CD4-positive, alpha-beta T cell treated with Interleukin-1 beta for 1 hour (primary cell): ENCODE measurements at regions not wholly inside any gene's neighbourhood (a gene's known extent, or its start where the extent isn't known, plus 50 kb on each side); places are given as distances from the start of the nearest gene placed in this dataset.

Experiments used
- DNase-seq, 2 donors: peaks; one replicate each; pipeline ENCODE4 v3.0.0-alpha.2; 2020 to 2022

- DNase-seq = no peak
Measured at GRCh38 chr16:8258523-8258922, 331.8 kb downstream of the TMEM114 start.

GRCh38 chr16:8257561-8257960 is 332.8 kb downstream of the TMEM114 start:
- DNase-seq = no peak

- no peak for DNase-seq
Measured at GRCh38 chr16:8254405-8254804, 335.9 kb downstream of the TMEM114 start.

- DNase-seq = no peak
Measured at GRCh38 chr16:8253718-8254117, 336.6 kb downstream of the TMEM114 start.

GRCh38 chr16:8251727-8252126 is 338.6 kb downstream of the TMEM114 start:
- no peak for DNase-seq

- DNase-seq = no peak
Measured at GRCh38 chr16:8251298-8251697, 339.0 kb downstream of the TMEM114 start.

GRCh38 chr16:8247993-8248392 is 342.3 kb downstream of the TMEM114 start:
- no peak for DNase-seq

- DNase-seq = no peak
Measured at GRCh38 chr16:8243981-8244380, 346.3 kb downstream of the TMEM114 start.

- no peak for DNase-seq
Measured at GRCh38 chr16:8241408-8241807, 348.9 kb downstream of the TMEM114 start.

- DNase-seq = no peak
Measured at GRCh38 chr16:8239443-8239842, 350.9 kb downstream of the TMEM114 start.

- DNase-seq = no peak
Measured at GRCh38 chr16:8237452-8237851, 352.9 kb downstream of the TMEM114 start.

GRCh38 chr16:8236816-8237215 is 353.5 kb downstream of the TMEM114 start:
- DNase-seq = no peak

GRCh38 chr16:8230497-8230896 is 359.8 kb downstream of the TMEM114 start:
- DNase-seq = no peak

GRCh38 chr16:8229011-8229520 is 361.2 kb downstream of the TMEM114 start:
- DNase-seq = no peak

GRCh38 chr16:8217201-8217600 is 373.1 kb downstream of the TMEM114 start:
- DNase-seq = no peak

- DNase-seq = no peak
Measured at GRCh38 chr16:8204769-8205168, 385.5 kb downstream of the TMEM114 start.

- no peak for DNase-seq
Measured at GRCh38 chr16:8204096-8204495, 386.2 kb downstream of the TMEM114 start.

GRCh38 chr16:8203101-8203500 is 387.2 kb downstream of the TMEM114 start:
- no peak for DNase-seq

GRCh38 chr16:8200839-8201238 is 389.5 kb downstream of the TMEM114 start:
- DNase-seq = no peak

GRCh38 chr16:8199390-8199789 is 390.9 kb downstream of the TMEM114 start:
- no peak for DNase-seq

- DNase-seq = no peak
Measured at GRCh38 chr16:8194794-8195193, 395.5 kb downstream of the TMEM114 start.

- DNase-seq = no peak
Measured at GRCh38 chr16:8188841-8189240, 401.5 kb downstream of the TMEM114 start.

GRCh38 chr16:8187782-8188372 is 402.4 kb downstream of the TMEM114 start:
- no peak for DNase-seq

GRCh38 chr16:8184854-8185253 is 405.5 kb downstream of the TMEM114 start:
- no peak for DNase-seq
